ENCODE measurements at regions not wholly inside any gene's neighbourhood (a gene's known extent, or its start where the extent isn't known, plus 50 kb on each side); places are given as distances from the start of the nearest gene placed in this dataset.

DNA sequence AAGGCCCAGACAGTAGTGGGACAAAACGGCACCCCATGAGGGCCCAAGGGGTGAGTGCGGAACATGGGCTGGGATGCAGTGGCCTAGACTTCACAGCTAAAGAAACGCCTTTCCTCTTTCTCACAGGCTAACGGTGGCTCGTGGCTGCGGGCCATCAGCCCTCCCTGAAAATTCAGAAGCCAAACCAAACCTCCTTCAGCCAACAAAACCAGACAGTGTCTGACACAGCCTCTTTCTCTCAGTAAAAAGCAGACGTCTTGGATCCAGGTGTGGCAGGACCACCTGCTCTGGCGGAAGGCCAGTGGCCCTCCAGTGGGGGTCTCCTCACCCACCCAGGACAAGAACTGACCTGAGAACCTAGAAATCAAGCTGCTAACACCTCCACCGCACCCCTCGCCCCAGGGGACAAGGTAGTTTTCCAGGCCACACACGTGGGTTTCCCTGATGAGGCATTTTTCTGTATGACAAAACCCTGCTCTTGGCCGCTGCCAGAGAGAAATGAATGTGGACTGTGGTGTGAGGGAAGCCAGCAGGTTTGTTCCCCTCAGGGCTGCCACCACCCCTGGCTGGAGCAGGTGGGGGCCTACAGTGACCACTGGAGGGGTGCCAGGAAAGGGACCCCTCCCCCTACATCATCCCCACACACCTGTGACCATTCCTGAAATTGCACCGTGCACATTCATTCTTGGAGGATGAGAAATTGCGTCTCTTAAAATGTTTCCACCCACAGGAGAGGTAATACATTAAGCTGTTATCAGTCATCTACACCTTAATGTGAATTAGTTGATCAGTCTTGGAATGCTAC lies 76.8 kb upstream of the PIM1 start:
- TF ChIP-seq, protein P1, sequence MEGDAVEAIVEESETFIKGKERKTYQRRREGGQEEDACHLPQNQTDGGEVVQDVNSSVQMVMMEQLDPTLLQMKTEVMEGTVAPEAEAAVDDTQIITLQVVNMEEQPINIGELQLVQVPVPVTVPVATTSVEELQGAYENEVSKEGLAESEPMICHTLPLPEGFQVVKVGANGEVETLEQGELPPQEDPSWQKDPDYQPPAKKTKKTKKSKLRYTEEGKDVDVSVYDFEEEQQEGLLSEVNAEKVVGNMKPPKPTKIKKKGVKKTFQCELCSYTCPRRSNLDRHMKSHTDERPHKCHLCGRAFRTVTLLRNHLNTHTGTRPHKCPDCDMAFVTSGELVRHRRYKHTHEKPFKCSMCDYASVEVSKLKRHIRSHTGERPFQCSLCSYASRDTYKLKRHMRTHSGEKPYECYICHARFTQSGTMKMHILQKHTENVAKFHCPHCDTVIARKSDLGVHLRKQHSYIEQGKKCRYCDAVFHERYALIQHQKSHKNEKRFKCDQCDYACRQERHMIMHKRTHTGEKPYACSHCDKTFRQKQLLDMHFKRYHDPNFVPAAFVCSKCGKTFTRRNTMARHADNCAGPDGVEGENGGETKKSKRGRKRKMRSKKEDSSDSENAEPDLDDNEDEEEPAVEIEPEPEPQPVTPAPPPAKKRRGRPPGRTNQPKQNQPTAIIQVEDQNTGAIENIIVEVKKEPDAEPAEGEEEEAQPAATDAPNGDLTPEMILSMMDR (conservative IDR thresholded peaks at IDR 0.05; ENCODE audit: low read length): no peak
- TF ChIP-seq EZH2phosphoT487 (IDR thresholded peaks at IDR 0.05; ENCODE audit: borderline replicate concordance): no peak

All from Loucy (cell line).